ENCODE measurements at regions not wholly inside any gene's neighbourhood (a gene's known extent, or its start where the extent isn't known, plus 50 kb on each side); places are given as distances from the start of the nearest gene placed in this dataset.

DNA sequence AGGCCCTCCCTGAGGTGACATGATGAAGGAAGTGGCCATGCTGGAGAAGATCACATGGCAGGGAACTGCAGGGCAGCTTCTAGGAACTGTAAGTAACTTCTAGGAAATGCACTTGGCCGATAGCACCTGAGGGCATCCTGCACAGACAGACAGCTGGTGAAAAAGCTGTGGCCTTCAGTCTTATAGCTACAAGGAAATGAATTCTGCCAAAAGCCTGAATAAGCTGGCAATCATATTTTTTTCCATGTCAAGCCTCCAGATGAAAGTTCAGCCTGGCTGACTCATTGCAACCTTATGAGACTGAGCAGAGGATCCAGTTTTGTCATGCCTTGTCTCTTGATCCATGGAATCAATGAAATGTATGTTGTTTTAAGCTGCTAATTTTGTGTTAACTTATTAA, 91.1 kb upstream of the CACNA2D1 start:
- TF ChIP-seq EP300 (IDR thresholded peaks at IDR 0.05), result no peak
- TF ChIP-seq, protein P1, sequence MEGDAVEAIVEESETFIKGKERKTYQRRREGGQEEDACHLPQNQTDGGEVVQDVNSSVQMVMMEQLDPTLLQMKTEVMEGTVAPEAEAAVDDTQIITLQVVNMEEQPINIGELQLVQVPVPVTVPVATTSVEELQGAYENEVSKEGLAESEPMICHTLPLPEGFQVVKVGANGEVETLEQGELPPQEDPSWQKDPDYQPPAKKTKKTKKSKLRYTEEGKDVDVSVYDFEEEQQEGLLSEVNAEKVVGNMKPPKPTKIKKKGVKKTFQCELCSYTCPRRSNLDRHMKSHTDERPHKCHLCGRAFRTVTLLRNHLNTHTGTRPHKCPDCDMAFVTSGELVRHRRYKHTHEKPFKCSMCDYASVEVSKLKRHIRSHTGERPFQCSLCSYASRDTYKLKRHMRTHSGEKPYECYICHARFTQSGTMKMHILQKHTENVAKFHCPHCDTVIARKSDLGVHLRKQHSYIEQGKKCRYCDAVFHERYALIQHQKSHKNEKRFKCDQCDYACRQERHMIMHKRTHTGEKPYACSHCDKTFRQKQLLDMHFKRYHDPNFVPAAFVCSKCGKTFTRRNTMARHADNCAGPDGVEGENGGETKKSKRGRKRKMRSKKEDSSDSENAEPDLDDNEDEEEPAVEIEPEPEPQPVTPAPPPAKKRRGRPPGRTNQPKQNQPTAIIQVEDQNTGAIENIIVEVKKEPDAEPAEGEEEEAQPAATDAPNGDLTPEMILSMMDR (IDR thresholded peaks at IDR 0.05), result no peak
- TF ChIP-seq POLR2A (IDR thresholded peaks at IDR 0.05), result no peak

All from upper lobe of left lung (tissue), 4 donors.